Stomach smooth muscle (tissue), 2 donors: ENCODE measurements at regions not wholly inside any gene's neighbourhood (a gene's known extent, or its start where the extent isn't known, plus 50 kb on each side); places are given as distances from the start of the nearest gene placed in this dataset.

Experiments used
- H3K27ac ChIP-seq: one replicate; pipeline ENCODE4 v1.7.0; 2013; ENCODE audit warnings: mild to moderate bottlenecking, low read length, inconsistent platforms
- H3K27me3 ChIP-seq, 2 donors: one replicate each; pipeline ENCODE4 v1.7.0; 2013; ENCODE audit warnings: low read length in 2 of 2; ENCODE audit not compliant: insufficient read depth in 2 of 2, control insufficient read depth in 1 of 2
- H3K36me3 ChIP-seq, 2 donors: one replicate each; pipeline ENCODE4 v1.7.0; 2013; ENCODE audit warnings: low read length in 2 of 2; ENCODE audit not compliant: control insufficient read depth in 2 of 2, insufficient read depth in 2 of 2
- H3K4me1 ChIP-seq: one replicate; pipeline ENCODE4 v1.7.0; 2013; ENCODE audit warnings: low read length; ENCODE audit not compliant: control insufficient read depth, insufficient read depth
- H3K4me3 ChIP-seq, 2 donors: one replicate each; pipeline ENCODE4 v1.7.0; 2013; ENCODE audit warnings: low read length in 2 of 2
- H3K9ac ChIP-seq, 2 donors: one replicate each; pipeline ENCODE4 v1.7.0; 2013; ENCODE audit warnings: low read length in 2 of 2, mild to moderate bottlenecking in 1 of 2
- H3K9me3 ChIP-seq, 2 donors: one replicate each; pipeline ENCODE4 v1.7.0; 2013; ENCODE audit warnings: low read length in 2 of 2; ENCODE audit not compliant: control insufficient read depth in 2 of 2
- donor health status: healthy.
- donor health status: Pancreatic carcinoma.

- no peaks in the 10 kb centered on the region for H3K27me3 ChIP-seq
- H3K4me3 ChIP-seq, result peak overlapping the region in 1 of 2 donors; percentile 40
- no peak overlapping the region for H3K27ac ChIP-seq
- no peaks in the 10 kb centered on the region for H3K36me3 ChIP-seq
- peaks cover 31% of the 10 kb centered on the region for H3K4me1 ChIP-seq
- no peak overlapping the region for H3K9ac ChIP-seq
- H3K9me3 ChIP-seq, result no peaks in the 10 kb centered on the region
Observed at GRCh38 chr14:58752771-58753201, 115.0 kb downstream of the DACT1 start.

GRCh38 chr14:58755031-58755925 lies 117.5 kb downstream of the DACT1 start:
- no peaks in the 10 kb centered on the region for H3K9me3 ChIP-seq
- no peaks in the 10 kb centered on the region for H3K27me3 ChIP-seq
- no peak overlapping the region for H3K4me3 ChIP-seq
- no peaks in the 10 kb centered on the region for H3K36me3 ChIP-seq
- peak overlapping the region; percentile 31 for H3K27ac ChIP-seq
- peak overlapping the region in 1 of 2 donors; percentile 13 for H3K9ac ChIP-seq
- H3K4me1 ChIP-seq, result peaks cover 31% of the 10 kb centered on the region

- H3K9me3 ChIP-seq, result no peaks in the 10 kb centered on the region
- no peak overlapping the region for H3K27ac ChIP-seq
Observed at GRCh38 chr14:58760121-58760520, 122.4 kb downstream of the DACT1 start.

GRCh38 chr14:58762629-58763028 lies 124.9 kb downstream of the DACT1 start:
- H3K9ac ChIP-seq, result no peak overlapping the region
- H3K4me3 ChIP-seq, result no peak overlapping the region
- no peaks in the 10 kb centered on the region for H3K27me3 ChIP-seq
- H3K9me3 ChIP-seq, result no peaks in the 10 kb centered on the region
- no peaks in the 10 kb centered on the region for H3K4me1 ChIP-seq
- H3K27ac ChIP-seq, result no peak overlapping the region
- no peaks in the 10 kb centered on the region for H3K36me3 ChIP-seq

More at GRCh38 chr14:58760121-58760520, 122.4 kb downstream of the DACT1 start:
- Histone ChIP-seq H3K4me1 (peaks cover 8% of the 10 kb centered on the region), H3K27me3 (no peaks in the 10 kb centered on the region), H3K9ac (no peak overlapping the region), H3K4me3 (no peak overlapping the region), H3K36me3 (no peaks in the 10 kb centered on the region)

GRCh38 chr14:58763210-58763609 lies 125.4 kb downstream of the DACT1 start:
- H3K9ac ChIP-seq, result no peak overlapping the region
- H3K27ac ChIP-seq, result no peak overlapping the region
- no peaks in the 10 kb centered on the region for H3K4me1 ChIP-seq
- H3K9me3 ChIP-seq, result no peaks in the 10 kb centered on the region
- no peak overlapping the region for H3K4me3 ChIP-seq
- H3K27me3 ChIP-seq, result no peaks in the 10 kb centered on the region
- no peaks in the 10 kb centered on the region for H3K36me3 ChIP-seq

GRCh38 chr14:58765418-58765831 lies 127.7 kb downstream of the DACT1 start:
- no peaks in the 10 kb centered on the region for H3K36me3 ChIP-seq
- H3K9me3 ChIP-seq, result no peaks in the 10 kb centered on the region
- no peaks in the 10 kb centered on the region for H3K27me3 ChIP-seq
- H3K27ac ChIP-seq, result no peak overlapping the region
- H3K9ac ChIP-seq, result no peak overlapping the region
- H3K4me1 ChIP-seq, result no peaks in the 10 kb centered on the region
- no peak overlapping the region for H3K4me3 ChIP-seq

GRCh38 chr14:58765843-58766242 lies 128.1 kb downstream of the DACT1 start:
- Histone ChIP-seq H3K27me3 (no peaks in the 10 kb centered on the region), H3K9me3 (no peaks in the 10 kb centered on the region), H3K4me1 (no peaks in the 10 kb centered on the region), H3K9ac (no peak overlapping the region), H3K36me3 (no peaks in the 10 kb centered on the region), H3K27ac (no peak overlapping the region), H3K4me3 (no peak overlapping the region)

GRCh38 chr14:58769011-58769643 lies 131.4 kb downstream of the DACT1 start:
- H3K36me3 ChIP-seq, result no peaks in the 10 kb centered on the region
- H3K4me1 ChIP-seq, result no peaks in the 10 kb centered on the region
- no peaks in the 10 kb centered on the region for H3K9me3 ChIP-seq
- H3K27ac ChIP-seq, result no peak overlapping the region
- H3K4me3 ChIP-seq, result no peak overlapping the region
- H3K9ac ChIP-seq, result no peak overlapping the region
- H3K27me3 ChIP-seq, result peaks cover 0 to 2% of the 10 kb centered on the region in 2 donors

- peaks cover 0 to 2% of the 10 kb centered on the region in 2 donors for H3K27me3 ChIP-seq
- H3K27ac ChIP-seq, result no peak overlapping the region
- H3K4me1 ChIP-seq, result no peaks in the 10 kb centered on the region
- H3K4me3 ChIP-seq, result no peak overlapping the region
- H3K9me3 ChIP-seq, result no peaks in the 10 kb centered on the region
- no peak overlapping the region for H3K9ac ChIP-seq
- no peaks in the 10 kb centered on the region for H3K36me3 ChIP-seq
Observed at GRCh38 chr14:58769771-58770170, 132.0 kb downstream of the DACT1 start.

GRCh38 chr14:58770491-58770982 lies 132.8 kb downstream of the DACT1 start:
- Histone ChIP-seq H3K9ac (no peak overlapping the region), H3K27ac (no peak overlapping the region), H3K27me3 (peaks cover 0 to 2% of the 10 kb centered on the region in 2 donors), H3K36me3 (no peaks in the 10 kb centered on the region), H3K4me3 (no peak overlapping the region), H3K9me3 (no peaks in the 10 kb centered on the region), H3K4me1 (no peaks in the 10 kb centered on the region)
